OCI-LY3 (cell line): ENCODE measurements at regions not wholly inside any gene's neighbourhood (a gene's known extent, or its start where the extent isn't known, plus 50 kb on each side); places are given as distances from the start of the nearest gene placed in this dataset.

Source experiments
- CTCF ChIP-seq: fragments of 200-600, 300-600 bp; sonication (generic); IDR thresholded peaks from 2 replicates; pipeline ENCODE4 v1.5.1; 2014; ENCODE audit warnings: antibody characterized with exemption, low read length, low read depth
- EZH2phosphoT487 ChIP-seq: fragments of 200-600 bp; shearing (Covaris generic); IDR thresholded peaks from 2 replicates; pipeline ENCODE4 v1.6.1; 2018; ENCODE audit warnings: antibody characterized with exemption, mixed run types, low read depth

- TF ChIP-seq CTCF (no peak), EZH2phosphoT487 (no peak)
Measured at GRCh38 chr2:118254116-118254515, 165.8 kb downstream of the INSIG2 start.
